Endothelial cell of umbilical vein (primary cell): ENCODE measurements at regions not wholly inside any gene's neighbourhood (a gene's known extent, or its start where the extent isn't known, plus 50 kb on each side); places are given as distances from the start of the nearest gene placed in this dataset.

Source experiments
- BruUV-seq: library from RNA; stranded (reverse); fragments of 400-500 nt; replicated peaks from 2 replicates; lab custom pipeline; 2021; lab: Mats Ljungman, UMichigan
- CTCF ChIA-PET: fragments of 300-600, 350-600 bp; sonication (Branson Sonifier 250); formaldehyde crosslinking; loops from one replicate; lab custom pipeline; 2021; ENCODE audit warnings: antibody characterized with exemption, inconsistent platforms; lab: Charles Lee
- POLR2A ChIA-PET: fragments of 300-600, 350-600 bp; sonication (Branson Sonifier 250); formaldehyde crosslinking; loops from one replicate; lab custom pipeline; 2021; ENCODE audit warnings: antibody characterized with exemption, inconsistent platforms; lab: Charles Lee
- DNase-seq: peaks from one replicate; pipeline ENCODE4 v3.0.0-alpha.2; 2011; ENCODE audit warnings: low read depth, low spot score
- FAIRE-seq: peaks from 2 replicates; lab custom pipeline; 2011; peaks lifted over from hg19 to GRCh38; lab: Jason Lieb, UNC
- H2AFZ ChIP-seq: 2 replicates; pipeline ENCODE4 v1.6.0; 2012; ENCODE audit warnings: low read depth, low read length, control low read depth, inconsistent platforms
- H3K27ac ChIP-seq: 2 replicates; pipeline ENCODE4 v1.5.1; 2011; ENCODE audit warnings: low read depth, mild to moderate bottlenecking, control low read depth, low read length, moderate library complexity; ENCODE audit not compliant: insufficient read depth
- H3K27me3 ChIP-seq, 2 experiments: 2 replicates each; pipeline versions ENCODE4 v1.6.0 to v1.6.1; 2011; ENCODE audit warnings: low read length in 2 of 2, mixed read lengths in 1 of 2; ENCODE audit not compliant: control insufficient read depth in 2 of 2, insufficient read depth in 2 of 2
- H3K36me3 ChIP-seq, 2 experiments: 2 replicates in 1 of 2; 3 replicates in 1 of 2; pipeline ENCODE4 v1.5.1; 2011; ENCODE audit warnings: low read length in 2 of 2, mild to moderate bottlenecking in 1 of 2, moderate library complexity in 1 of 2; ENCODE audit not compliant: control insufficient read depth in 2 of 2, insufficient read depth in 2 of 2; ENCODE audit errors: extremely low read depth in 1 of 2
- H3K4me1 ChIP-seq: 3 replicates; pipeline ENCODE4 v1.5.1; 2011; ENCODE audit warnings: mild to moderate bottlenecking, low read length; ENCODE audit not compliant: control insufficient read depth, insufficient read depth; ENCODE audit errors: extremely low read depth
- H3K4me2 ChIP-seq: 2 replicates; pipeline ENCODE4 v1.6.1; 2011; ENCODE audit warnings: low read length, control low read depth, mixed read lengths; ENCODE audit not compliant: insufficient read depth
- H3K4me3 ChIP-seq, 3 experiments: fragments of 200-600 bp in 1 of 3; sonication (generic), shearing (Covaris generic) in 1 of 3; replicated peaks in 1 of 3; 2 replicates each; pipeline ENCODE4 v1.5.1; 2011 to 2016; ENCODE audit warnings: control low read depth in 3 of 3, low read length in 3 of 3, mild to moderate bottlenecking in 2 of 3, inconsistent platforms in 1 of 3, low read depth in 1 of 3, moderate library complexity in 1 of 3; ENCODE audit not compliant: insufficient read depth in 1 of 3
- H3K79me2 ChIP-seq: 2 replicates; pipeline ENCODE4 v1.6.0; 2012; ENCODE audit warnings: low read length, inconsistent platforms; ENCODE audit not compliant: control insufficient read depth, insufficient read depth
- H3K9ac ChIP-seq: replicated peaks from 2 replicates; pipeline ENCODE3; 2011; ENCODE audit warnings: low read length, control low read depth; ENCODE audit not compliant: insufficient read depth; ENCODE audit errors: extremely low read depth
- H3K9me1 ChIP-seq: replicated peaks from 3 replicates; pipeline ENCODE4 v1.6.0; 2011; ENCODE audit warnings: mild to moderate bottlenecking, low read length; ENCODE audit not compliant: control insufficient read depth, insufficient read depth; ENCODE audit errors: extremely low read depth
- H3K9me3 ChIP-seq: replicated peaks from 2 replicates; pipeline ENCODE4 v1.5.1; 2012; ENCODE audit warnings: low read length, inconsistent platforms; ENCODE audit not compliant: control insufficient read depth, insufficient read depth
- H4K20me1 ChIP-seq: replicated peaks from 2 replicates; pipeline ENCODE3; 2011; ENCODE audit warnings: mild to moderate bottlenecking, low read length; ENCODE audit not compliant: control insufficient read depth, insufficient read depth; ENCODE audit errors: extremely low read depth
- EZH2 ChIP-seq: IDR thresholded peaks from 2 replicates; pipeline ENCODE4 v1.6.1; 2012; ENCODE audit warnings: borderline replicate concordance, low read depth, mild to moderate bottlenecking, moderate library complexity, low read length, inconsistent platforms; ENCODE audit not compliant: severe bottlenecking
- FOS ChIP-seq: IDR thresholded peaks from 2 replicates; pipeline ENCODE4 v1.6.1; 2011; ENCODE audit warnings: mild to moderate bottlenecking, low read length, moderate library complexity, borderline replicate concordance; ENCODE audit not compliant: insufficient read depth
- GATA2 ChIP-seq: IDR thresholded peaks from 2 replicates; pipeline ENCODE4 v1.7.0; 2011; ENCODE audit warnings: low read depth, mild to moderate bottlenecking, moderate library complexity, mixed read lengths, low read length; ENCODE audit not compliant: insufficient read length, insufficient read depth
- JUN ChIP-seq: IDR thresholded peaks from 2 replicates; pipeline ENCODE4 v1.6.1; 2011; ENCODE audit warnings: borderline replicate concordance, low read depth; ENCODE audit not compliant: insufficient read length, insufficient read depth
- MYC ChIP-seq: IDR thresholded peaks from one replicate; pipeline ENCODE4 v1.6.1; 2011; ENCODE audit warnings: mild to moderate bottlenecking, low read depth, low read length
- POLR2A ChIP-seq: IDR thresholded peaks from 2 replicates; pipeline ENCODE4 v1.6.1; 2012; ENCODE audit warnings: low read depth, mild to moderate bottlenecking, control low read depth, low read length
- POLR2AphosphoS5 ChIP-seq: IDR thresholded peaks from 2 replicates; pipeline ENCODE4 v1.6.1; 2012; ENCODE audit warnings: low read depth, mild to moderate bottlenecking, control low read depth, low read length, moderate library complexity; ENCODE audit not compliant: insufficient read depth
- dilution Hi-C: fragments of 300-500 bp; cut with MboI; formaldehyde crosslinking; loops from one replicate; pipeline ENCODE4 v1.15.0; 2019; ENCODE audit warnings: low sequenced_read_pairs; ENCODE audit not compliant: extremely low pct_ligation_motif_present
- intact Hi-C: fragments of 100-400 bp; cut with micrococcal nuclease; formaldehyde crosslinking; loops from one replicate; pipeline ENCODE4 v1.10.0; 2022
- TF ChIP-seq, protein P1 (sequence below): IDR thresholded peaks from 2 replicates; pipeline ENCODE4 v1.6.1; 2011; ENCODE audit not compliant: insufficient read depth, insufficient read length
- TF ChIP-seq, protein P2 (sequence below), 2 donors: IDR thresholded peaks; 1 replicate in 1 of 2; 2 replicates in 1 of 2; pipeline ENCODE4 v1.5.1; 2011; ENCODE audit warnings: low read length in 2 of 2, mild to moderate bottlenecking in 2 of 2, moderate library complexity in 2 of 2, control low read depth in 1 of 2, inconsistent platforms in 1 of 2, low read depth in 1 of 2; ENCODE audit not compliant: insufficient read depth in 1 of 2; ENCODE audit errors: extremely low read depth in 1 of 2

DNA sequence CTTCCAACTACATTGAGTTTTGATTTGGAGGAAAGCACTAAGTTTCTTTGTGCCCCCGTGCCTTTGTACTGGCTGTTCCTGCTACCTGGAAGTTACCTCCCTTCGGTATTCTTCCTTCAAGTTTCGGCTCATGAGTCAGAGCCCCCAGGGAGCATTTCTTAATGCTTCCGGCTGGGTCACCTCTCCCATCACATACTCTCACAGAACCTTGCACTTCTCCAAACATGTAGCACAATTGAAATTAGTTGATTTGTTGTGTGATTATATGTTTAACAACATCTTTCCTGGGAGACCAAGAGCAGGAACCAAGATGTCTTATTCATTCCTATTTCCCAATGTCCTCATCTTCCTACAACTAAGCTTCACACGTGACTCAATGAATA is 158.6 kb upstream of the CDH5 start:
- CTCF ChIA-PET, result no interaction called here
- Histone ChIP-seq H2AFZ (no peak overlapping the region), H3K27me3 (no peaks in the 10 kb centered on the region), H3K27ac (no peak overlapping the region), H3K9me1 (no peaks in the 10 kb centered on the region), H3K4me2 (no peak overlapping the region), H3K4me1 (peaks cover 3% of the 10 kb centered on the region), H3K9ac (no peak overlapping the region), H3K36me3 (no peaks in the 10 kb centered on the region), H3K79me2 (no peaks in the 10 kb centered on the region), H3K4me3 (no peak overlapping the region), H3K9me3 (no peaks in the 10 kb centered on the region), H4K20me1 (no peaks in the 10 kb centered on the region)
- FAIRE-seq (no peak), DNase-seq (no peak)
- TF ChIP-seq, protein P1, sequence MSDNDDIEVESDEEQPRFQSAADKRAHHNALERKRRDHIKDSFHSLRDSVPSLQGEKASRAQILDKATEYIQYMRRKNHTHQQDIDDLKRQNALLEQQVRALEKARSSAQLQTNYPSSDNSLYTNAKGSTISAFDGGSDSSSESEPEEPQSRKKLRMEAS, result no peak
- TF ChIP-seq JUN, result no peak
- TF ChIP-seq EZH2, result no peak
- TF ChIP-seq MYC, result no peak
- TF ChIP-seq, protein P2, sequence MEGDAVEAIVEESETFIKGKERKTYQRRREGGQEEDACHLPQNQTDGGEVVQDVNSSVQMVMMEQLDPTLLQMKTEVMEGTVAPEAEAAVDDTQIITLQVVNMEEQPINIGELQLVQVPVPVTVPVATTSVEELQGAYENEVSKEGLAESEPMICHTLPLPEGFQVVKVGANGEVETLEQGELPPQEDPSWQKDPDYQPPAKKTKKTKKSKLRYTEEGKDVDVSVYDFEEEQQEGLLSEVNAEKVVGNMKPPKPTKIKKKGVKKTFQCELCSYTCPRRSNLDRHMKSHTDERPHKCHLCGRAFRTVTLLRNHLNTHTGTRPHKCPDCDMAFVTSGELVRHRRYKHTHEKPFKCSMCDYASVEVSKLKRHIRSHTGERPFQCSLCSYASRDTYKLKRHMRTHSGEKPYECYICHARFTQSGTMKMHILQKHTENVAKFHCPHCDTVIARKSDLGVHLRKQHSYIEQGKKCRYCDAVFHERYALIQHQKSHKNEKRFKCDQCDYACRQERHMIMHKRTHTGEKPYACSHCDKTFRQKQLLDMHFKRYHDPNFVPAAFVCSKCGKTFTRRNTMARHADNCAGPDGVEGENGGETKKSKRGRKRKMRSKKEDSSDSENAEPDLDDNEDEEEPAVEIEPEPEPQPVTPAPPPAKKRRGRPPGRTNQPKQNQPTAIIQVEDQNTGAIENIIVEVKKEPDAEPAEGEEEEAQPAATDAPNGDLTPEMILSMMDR (IDR thresholded peaks at IDR 0.05; ENCODE audit: extremely low read depth in 1 of 2, insufficient read depth in 1 of 2, low read depth in 1 of 2, low read length in 2 of 2), result no peak
- no peak for TF ChIP-seq POLR2AphosphoS5
- no peak for TF ChIP-seq FOS
- TF ChIP-seq GATA2, result no peak
- TF ChIP-seq POLR2A, result no peak
- intact Hi-C loops, result no loop called here
- dilution Hi-C loops, result no loop called here
- no TSS peak for BruUV-seq
- POLR2A ChIA-PET, result no interaction called here
